ENCODE measurements at regions not wholly inside any gene's neighbourhood (a gene's known extent, or its start where the extent isn't known, plus 50 kb on each side); places are given as distances from the start of the nearest gene placed in this dataset.
"Not testable (repeated sequence)": the region's sequence is repeated elsewhere in the genome, so short reads cannot be mapped to it uniquely, and the experiment has no call there.

DNA sequence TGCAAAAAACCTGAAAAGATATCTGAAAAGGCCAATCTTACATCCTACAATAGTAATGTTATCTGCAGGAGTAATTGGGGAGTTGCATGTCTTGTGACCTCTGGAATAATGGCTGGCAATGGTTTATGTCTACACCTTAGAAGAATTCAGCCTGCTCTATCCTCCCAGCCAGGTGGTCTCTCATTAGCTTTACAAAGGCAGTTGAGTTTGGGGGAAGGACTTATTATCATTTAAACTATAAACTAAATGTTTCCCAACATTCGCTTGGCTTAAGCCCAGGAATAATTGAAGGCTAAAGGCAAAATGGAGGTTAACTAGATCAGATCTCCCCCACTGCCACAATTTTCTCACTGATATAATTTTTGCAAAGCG, 158.4 kb upstream of the SFSWAP start:
- no peak for DNase-seq (ENCODE audit: low spot score)

DNA sequence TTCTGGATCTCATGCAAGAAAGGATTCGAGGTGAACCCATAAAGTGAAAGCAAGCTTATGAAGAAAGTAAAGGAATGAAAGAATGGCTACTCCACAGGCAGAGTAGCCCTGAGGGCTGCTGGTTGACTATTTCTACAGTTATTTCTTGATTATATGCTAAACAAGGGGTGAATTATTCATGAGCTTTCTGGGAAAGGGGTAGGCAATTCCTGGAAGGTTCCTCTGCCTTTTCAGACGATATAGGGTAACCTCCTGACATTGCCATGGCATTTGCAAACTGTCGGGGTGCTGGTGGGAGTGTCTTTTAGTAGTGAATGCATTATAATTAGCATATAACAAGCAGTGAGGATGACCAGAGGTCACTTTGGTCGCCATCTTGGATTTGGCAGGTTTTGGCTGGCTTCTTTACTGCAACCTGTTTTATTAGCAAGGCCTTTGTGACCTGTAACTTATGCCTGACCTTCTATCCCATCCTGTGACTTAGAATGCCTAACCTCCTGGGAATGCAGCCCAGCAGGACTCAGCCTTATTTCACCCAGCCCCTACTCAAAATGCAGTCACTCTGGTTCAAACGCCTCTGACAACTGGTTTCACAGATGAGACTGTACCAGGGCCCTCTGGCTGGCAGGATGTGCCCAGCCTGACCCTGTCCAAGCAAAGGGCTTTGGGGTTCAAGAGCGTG, 157.7 kb upstream of the SFSWAP start:
- no peak for DNase-seq (ENCODE audit: low spot score)

- DNase-seq (ENCODE audit: low spot score): no peak
Observed at GRCh38 chr12:131555197-131555846, 155.6 kb upstream of the SFSWAP start.

- DNase-seq (ENCODE audit: low spot score): no peak
Observed at GRCh38 chr12:131555866-131556265, 155.0 kb upstream of the SFSWAP start.

DNA sequence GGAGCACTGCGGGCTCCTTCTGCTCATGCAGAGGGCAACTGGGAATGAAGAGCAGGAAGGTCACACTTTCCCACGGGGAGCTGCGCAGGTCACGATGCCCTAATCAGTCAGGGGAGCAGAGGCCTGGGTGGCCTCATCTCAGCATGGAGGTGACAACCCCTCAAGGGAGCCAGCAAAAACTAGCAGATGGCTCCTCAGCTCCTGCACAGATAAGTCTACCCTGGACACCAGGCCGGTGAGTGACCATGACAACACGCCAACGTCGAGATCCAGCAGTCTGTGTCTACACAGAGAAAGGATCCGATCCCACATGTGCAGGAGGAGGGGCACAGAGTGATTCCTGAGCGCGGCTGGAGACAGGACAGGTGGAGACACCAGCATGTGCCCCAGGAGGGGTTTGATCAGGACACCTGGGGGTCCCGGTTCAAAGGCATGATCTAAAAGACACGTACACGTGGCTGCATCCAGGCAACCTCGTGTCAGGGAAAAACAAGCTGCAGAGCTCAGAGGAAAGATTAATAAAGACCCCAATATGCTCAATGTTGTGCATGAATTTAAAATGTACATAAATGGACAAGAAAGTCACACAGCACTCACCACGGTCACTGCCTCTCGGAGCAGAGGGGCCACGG, 153.7 kb upstream of the SFSWAP start:
- DNase-seq (ENCODE audit: low spot score): no peak

- DNase-seq (ENCODE audit: low spot score): no peak
Observed at GRCh38 chr12:131559517-131560516, 151.1 kb upstream of the SFSWAP start.

- no peak for DNase-seq (ENCODE audit: low spot score)
Observed at GRCh38 chr12:131561051-131561450, 149.8 kb upstream of the SFSWAP start.

GRCh38 chr12:131561891-131562684, 148.8 kb upstream of the SFSWAP start:
- no peak for DNase-seq (ENCODE audit: low spot score)

- DNase-seq (ENCODE audit: low spot score): not testable (repeated sequence)
Observed at GRCh38 chr12:131564138-131564727, 146.7 kb upstream of the SFSWAP start.

DNA sequence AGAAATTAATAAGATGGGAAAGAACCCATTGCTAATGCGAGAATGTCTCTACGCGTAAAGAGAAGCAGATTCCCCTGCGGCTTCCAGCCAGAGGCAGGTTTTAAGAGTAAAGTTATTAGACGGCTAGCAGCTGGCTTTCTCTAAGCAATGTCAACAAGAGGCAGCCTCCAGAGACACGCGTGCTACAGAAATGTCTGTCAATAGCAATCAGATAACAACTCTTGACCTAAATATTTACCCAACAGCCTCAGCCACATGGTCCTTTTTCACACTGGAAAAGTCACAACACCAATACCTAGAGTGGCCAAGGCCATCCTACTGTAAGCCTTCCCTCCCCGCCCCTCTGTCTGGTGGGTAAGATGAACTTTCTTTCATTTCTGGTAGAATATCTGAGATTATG, 146.0 kb upstream of the SFSWAP start:
- DNase-seq (ENCODE audit: low spot score): no peak

- no peak for DNase-seq (ENCODE audit: low spot score)
Observed at GRCh38 chr12:131565267-131566015, 145.4 kb upstream of the SFSWAP start.

- DNase-seq (ENCODE audit: low spot score): no peak
Observed at GRCh38 chr12:131568336-131568735, 142.6 kb upstream of the SFSWAP start.

DNA sequence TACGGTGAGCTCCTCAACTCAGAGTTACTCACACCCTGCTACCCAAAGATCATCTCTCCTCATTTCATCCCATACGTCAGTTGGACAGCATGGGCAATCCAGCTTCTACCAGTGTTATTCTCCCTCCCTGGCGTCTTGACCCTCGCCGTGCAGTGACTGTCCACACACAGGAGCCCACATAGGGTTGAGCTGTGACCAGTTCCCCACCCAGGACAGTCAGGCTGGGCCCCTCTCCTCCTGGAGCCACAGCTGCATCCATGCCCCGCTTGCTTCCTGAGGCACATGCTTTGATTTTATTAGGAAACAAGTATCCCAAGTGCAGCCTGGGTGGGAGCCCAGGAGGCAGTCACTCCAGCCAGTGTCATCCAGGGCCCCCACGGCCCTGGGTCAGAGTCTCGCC, 140.3 kb upstream of the SFSWAP start:
- DNase-seq (ENCODE audit: low spot score): no peak

GRCh38 chr12:131571827-131572226, 139.1 kb upstream of the SFSWAP start:
- no peak for DNase-seq (ENCODE audit: low spot score)

DNA sequence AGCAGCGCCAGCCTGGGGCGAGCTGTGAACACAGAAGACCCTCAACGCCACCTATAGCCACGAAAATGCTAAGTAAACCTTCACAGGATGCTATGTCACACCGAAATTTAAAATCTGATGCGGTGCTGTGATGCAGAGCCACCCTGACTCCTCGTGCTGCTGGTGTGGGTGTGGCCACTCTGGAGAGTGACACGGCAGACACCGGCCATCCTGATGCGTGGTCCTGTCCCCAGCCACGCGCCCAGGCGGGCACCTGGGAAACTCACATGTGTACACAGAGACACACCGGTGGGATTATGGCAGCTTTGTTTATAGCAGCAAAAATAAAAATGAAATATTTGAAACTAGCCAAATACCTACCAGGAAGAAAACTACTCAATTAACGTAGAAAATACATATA, 138.3 kb upstream of the SFSWAP start:
- no peak for DNase-seq (ENCODE audit: low spot score)

GRCh38 chr12:131573631-131574394, 137.1 kb upstream of the SFSWAP start:
- no peak for DNase-seq (ENCODE audit: low spot score)

GRCh38 chr12:131574395-131574771, 136.5 kb upstream of the SFSWAP start:
- DNase-seq (ENCODE audit: low spot score): no peak

DNA sequence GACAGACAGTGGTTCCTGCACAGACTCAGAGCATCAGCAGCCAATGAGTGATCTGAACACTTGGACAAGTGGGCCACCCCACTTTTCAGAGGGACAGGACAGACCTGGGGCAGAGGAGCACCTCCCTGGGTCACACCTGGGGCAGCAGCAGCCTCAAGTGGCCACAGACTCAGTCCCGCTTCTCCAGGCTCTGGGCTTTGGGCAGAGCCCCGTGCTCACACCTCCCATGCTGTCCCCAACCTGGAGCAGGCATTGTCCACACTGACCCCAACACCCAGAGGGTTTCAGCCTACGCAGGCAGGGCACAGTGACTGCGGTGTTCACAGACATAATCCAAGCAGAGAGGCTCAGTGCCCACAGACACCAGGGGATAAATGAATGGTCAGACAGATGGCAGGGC, 135.5 kb upstream of the SFSWAP start:
- DNase-seq (ENCODE audit: low spot score): no peak

DNA sequence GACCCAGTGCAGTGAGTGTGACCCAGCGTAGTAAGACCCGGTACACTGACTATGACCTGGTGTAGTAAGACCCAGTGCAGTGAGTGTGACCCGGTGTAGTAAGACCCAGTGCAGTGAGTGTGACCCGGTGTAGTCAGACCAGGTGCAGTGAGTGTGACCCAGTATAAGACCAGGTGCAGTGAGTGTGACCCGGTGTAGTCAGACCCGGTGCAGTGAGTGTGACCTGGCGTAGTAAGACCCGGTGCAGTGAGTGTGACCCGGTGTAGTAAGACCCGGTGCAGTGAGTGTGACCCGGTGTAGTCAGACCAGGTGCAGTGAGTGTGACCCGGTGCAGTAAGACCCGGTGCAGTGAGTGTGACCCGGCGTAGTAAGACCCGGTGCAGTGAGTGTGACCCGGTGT, 134.2 kb upstream of the SFSWAP start:
- not testable (repeated sequence) for DNase-seq (ENCODE audit: low spot score)

DNA sequence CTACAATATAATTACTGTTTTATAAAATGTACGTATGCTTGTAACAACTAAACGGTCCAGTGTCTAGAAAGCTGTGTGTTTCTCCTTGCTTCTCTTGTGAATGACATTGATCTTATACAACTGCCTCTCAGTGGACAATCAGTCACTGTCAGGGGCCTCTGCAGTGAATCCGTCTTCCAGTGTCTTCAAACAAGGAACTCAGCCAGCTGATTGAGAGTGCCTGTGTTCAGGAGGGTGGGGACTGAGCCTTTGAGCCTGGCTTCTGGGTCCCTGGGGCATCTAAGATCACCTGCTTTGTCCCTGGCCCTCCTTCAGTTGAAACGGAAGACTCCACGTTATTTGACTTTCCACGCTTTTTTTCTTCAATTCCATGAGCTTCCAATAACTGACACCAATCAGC, 133.1 kb upstream of the SFSWAP start:
- no peak for DNase-seq (ENCODE audit: low spot score)

Measured in COLO829 (cell line).